HG03039 (cell line): ENCODE measurements at regions not wholly inside any gene's neighbourhood (a gene's known extent, or its start where the extent isn't known, plus 50 kb on each side); places are given as distances from the start of the nearest gene placed in this dataset.

ENCODE experiments used
- ATAC-seq: cut with Tn5 transposase; IDR thresholded peaks from one replicate; pipeline ENCODE4 v1.9.1; 2021; ENCODE audit warnings: mild to moderate bottlenecking, moderate library complexity; ENCODE audit not compliant: unreplicated experiment

GRCh38 chr4:180058691-180059215 lies 2184.4 kb upstream of the TENM3 start:
- peak; percentile 20 for ATAC-seq

GRCh38 chr4:180059216-180059881 lies 2183.9 kb upstream of the TENM3 start:
- peak; percentile 9 for ATAC-seq

GRCh38 chr4:180060159-180060889 lies 2182.9 kb upstream of the TENM3 start:
- ATAC-seq: no peak

GRCh38 chr4:180081072-180081471 lies 2162.1 kb upstream of the TENM3 start:
- no peak for ATAC-seq

- no peak for ATAC-seq
Observed at GRCh38 chr4:180084561-180084960, 2158.6 kb upstream of the TENM3 start.

GRCh38 chr4:180086480-180087190 lies 2156.6 kb upstream of the TENM3 start:
- no peak for ATAC-seq

- no peak for ATAC-seq
Observed at GRCh38 chr4:180098586-180098985, 2144.6 kb upstream of the TENM3 start.

- no peak for ATAC-seq
Observed at GRCh38 chr4:180099957-180100356, 2143.2 kb upstream of the TENM3 start.

- ATAC-seq: no peak
Observed at GRCh38 chr4:180100433-180101344, 2142.5 kb upstream of the TENM3 start.

GRCh38 chr4:180101348-180102083 lies 2141.7 kb upstream of the TENM3 start:
- ATAC-seq: no peak

- ATAC-seq: no peak
Observed at GRCh38 chr4:180103794-180104193, 2139.4 kb upstream of the TENM3 start.

- ATAC-seq: no peak
Observed at GRCh38 chr4:180105362-180105761, 2137.8 kb upstream of the TENM3 start.

GRCh38 chr4:180106122-180106521 lies 2137.1 kb upstream of the TENM3 start:
- ATAC-seq: no peak

- ATAC-seq: no peak
Observed at GRCh38 chr4:180106997-180107396, 2136.2 kb upstream of the TENM3 start.

GRCh38 chr4:180116840-180117239 lies 2126.4 kb upstream of the TENM3 start:
- ATAC-seq: no peak

- ATAC-seq: no peak
Observed at GRCh38 chr4:180120068-180120467, 2123.1 kb upstream of the TENM3 start.

GRCh38 chr4:180134091-180134866 lies 2108.9 kb upstream of the TENM3 start:
- ATAC-seq: no peak

- ATAC-seq: no peak
Observed at GRCh38 chr4:180141734-180142133, 2101.5 kb upstream of the TENM3 start.

GRCh38 chr4:180148737-180149136 lies 2094.5 kb upstream of the TENM3 start:
- no peak for ATAC-seq
